Subcutaneous abdominal adipose tissue (tissue), 5 donors: ENCODE measurements at regions not wholly inside any gene's neighbourhood (a gene's known extent, or its start where the extent isn't known, plus 50 kb on each side); places are given as distances from the start of the nearest gene placed in this dataset.

Experiments
- H3K27ac ChIP-seq: one replicate; pipeline ENCODE4 v1.7.0; 2013; ENCODE audit warnings: low read depth, mild to moderate bottlenecking, inconsistent platforms, low read length, moderate library complexity
- H3K27me3 ChIP-seq, 5 donors: one replicate each; pipeline ENCODE4 v1.7.0; 2013; ENCODE audit warnings: low read length in 5 of 5, inconsistent platforms in 1 of 5; ENCODE audit not compliant: control insufficient read depth in 5 of 5, insufficient read depth in 4 of 5
- H3K36me3 ChIP-seq, 5 donors: one replicate each; pipeline ENCODE4 v1.7.0; 2013; ENCODE audit warnings: low read length in 5 of 5; ENCODE audit not compliant: control insufficient read depth in 5 of 5, insufficient read depth in 5 of 5
- H3K4me1 ChIP-seq, 5 donors: one replicate each; pipeline ENCODE4 v1.7.0; 2013; ENCODE audit warnings: low read length in 5 of 5, mild to moderate bottlenecking in 3 of 5, moderate library complexity in 1 of 5; ENCODE audit not compliant: control insufficient read depth in 5 of 5, insufficient read depth in 5 of 5
- H3K4me3 ChIP-seq, 5 donors: one replicate each; pipeline ENCODE4 v1.7.0; 2013; ENCODE audit warnings: low read length in 5 of 5, low read depth in 1 of 5
- H3K9ac ChIP-seq, 5 donors: one replicate each; pipeline ENCODE4 v1.7.0; 2013; ENCODE audit warnings: low read length in 5 of 5, mild to moderate bottlenecking in 4 of 5, moderate library complexity in 3 of 5
- H3K9me3 ChIP-seq, 5 donors: one replicate each; pipeline ENCODE4 v1.7.0; 2013; ENCODE audit warnings: low read length in 5 of 5; ENCODE audit not compliant: control insufficient read depth in 5 of 5
- donor health status: healthy.
- donor health status: healthy.
- donor health status: healthy.
- donor health status: healthy.
- donor health status: healthy.

DNA sequence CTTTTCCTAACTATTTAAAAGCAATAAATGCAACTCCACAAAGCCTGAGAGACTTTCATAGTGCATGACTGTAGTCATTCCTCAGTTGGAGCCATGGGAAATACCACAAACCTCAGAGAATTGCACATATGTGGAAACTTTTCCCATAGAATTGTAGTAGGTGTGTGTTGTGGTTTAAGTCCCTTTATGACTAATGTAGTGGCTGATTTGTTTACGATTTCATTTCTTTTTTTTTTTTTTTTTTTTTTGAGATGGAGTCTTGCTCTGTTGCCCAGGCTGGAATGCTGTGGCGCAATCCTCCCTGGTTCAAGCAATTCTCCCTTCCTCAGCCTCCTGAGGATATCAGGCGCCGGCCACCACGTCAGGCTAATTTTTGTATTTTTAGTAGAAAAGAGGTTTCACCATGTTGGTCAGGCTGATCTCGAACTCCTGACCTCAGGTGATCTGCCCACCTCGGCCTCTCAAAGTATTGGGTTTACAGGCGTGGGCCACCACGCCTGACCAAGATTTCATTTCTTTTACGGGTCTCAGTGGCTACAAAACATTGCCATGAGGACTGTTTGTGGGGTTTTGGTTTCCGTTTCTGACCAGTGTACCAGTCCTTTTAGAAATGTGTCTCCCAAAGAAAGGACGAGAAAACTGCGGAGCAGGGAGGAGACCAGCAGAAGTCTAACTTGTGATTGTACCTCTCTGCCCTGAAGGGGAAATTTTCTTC lies 212.1 kb upstream of the MARCKS start:
- H3K27me3 ChIP-seq, result no peaks in the 10 kb centered on the region
- peaks cover 2 to 19% (median 5%) of the 10 kb centered on the region in 5 donors for H3K4me1 ChIP-seq
- no peak overlapping the region for H3K4me3 ChIP-seq
- H3K9ac ChIP-seq, result peak overlapping the region in 1 of 5 donors; percentile 82
- no peaks in the 10 kb centered on the region for H3K36me3 ChIP-seq
- H3K27ac ChIP-seq, result peak overlapping the region; percentile 58
- no peaks in the 10 kb centered on the region for H3K9me3 ChIP-seq

DNA sequence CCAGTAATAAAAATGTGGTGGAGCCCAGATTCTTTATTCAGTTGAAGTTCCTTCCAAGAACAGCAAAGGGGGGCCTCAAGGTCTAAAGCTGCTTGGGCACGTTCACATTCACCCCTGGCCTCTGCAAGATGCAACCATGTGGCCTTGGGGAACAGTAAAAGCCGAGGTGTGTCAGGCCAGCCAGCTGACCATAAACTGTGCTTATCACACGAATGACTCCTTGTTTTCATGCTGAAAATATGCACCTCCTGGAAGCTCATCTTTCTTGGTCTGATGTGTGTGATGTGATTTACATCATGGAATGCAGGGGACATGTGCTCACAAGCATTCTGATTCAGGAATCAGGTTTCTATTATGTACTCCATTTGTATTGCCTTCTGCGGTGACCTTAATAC lies 211.6 kb upstream of the MARCKS start:
- Histone ChIP-seq H3K27ac (peak overlapping the region; percentile 58), H3K4me1 (peaks cover 2 to 19% (median 5%) of the 10 kb centered on the region in 5 donors), H3K27me3 (no peaks in the 10 kb centered on the region), H3K36me3 (no peaks in the 10 kb centered on the region), H3K4me3 (no peak overlapping the region), H3K9me3 (no peaks in the 10 kb centered on the region), H3K9ac (no peak overlapping the region)

DNA sequence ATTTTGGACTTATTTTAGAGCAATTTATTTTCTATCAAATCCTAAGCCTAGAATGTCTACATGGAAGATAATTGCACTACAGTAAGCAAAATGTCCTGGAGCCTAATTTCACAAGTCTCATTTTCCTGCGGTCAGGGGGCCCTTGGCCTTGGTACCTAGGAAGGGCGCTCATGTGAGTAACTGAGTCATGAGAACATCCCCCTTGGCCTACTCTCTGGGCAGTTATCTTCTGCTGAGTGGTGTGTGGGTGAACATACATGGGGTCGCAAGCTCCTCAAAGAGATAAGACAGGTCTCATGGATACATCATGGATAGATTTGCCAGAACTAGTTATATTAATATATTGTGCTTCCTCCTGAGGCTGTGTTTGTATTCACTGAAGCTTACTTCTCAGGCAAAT lies 211.2 kb upstream of the MARCKS start:
- H3K4me3 ChIP-seq, result no peak overlapping the region
- peaks cover 2 to 19% (median 5%) of the 10 kb centered on the region in 5 donors for H3K4me1 ChIP-seq
- H3K27ac ChIP-seq, result no peak overlapping the region

DNA sequence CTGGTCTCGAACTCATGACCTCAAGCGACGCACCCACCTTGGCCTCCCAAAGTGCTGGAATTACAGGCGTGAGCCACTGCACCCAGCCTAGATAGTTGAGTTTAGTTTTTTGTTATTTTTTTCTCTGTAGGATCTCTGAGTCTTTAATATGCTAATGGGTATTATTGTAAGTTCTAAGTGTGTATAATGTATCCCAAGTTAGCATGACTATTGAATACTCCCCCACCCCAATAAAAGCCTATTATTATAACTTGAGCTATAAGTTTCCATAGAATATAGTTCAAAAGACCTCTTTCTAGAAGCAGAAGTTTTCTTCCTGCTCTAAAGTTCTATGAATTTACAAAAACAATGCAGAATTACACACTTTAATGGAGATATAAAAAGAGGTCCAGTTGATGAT lies 210.4 kb upstream of the MARCKS start:
- Histone ChIP-seq H3K27ac (no peak overlapping the region), H3K9me3 (no peaks in the 10 kb centered on the region), H3K36me3 (no peaks in the 10 kb centered on the region), H3K9ac (no peak overlapping the region), H3K27me3 (no peaks in the 10 kb centered on the region), H3K4me1 (peaks cover 2 to 19% (median 5%) of the 10 kb centered on the region in 5 donors), H3K4me3 (no peak overlapping the region)

More for the DNA sequence above, 211.2 kb upstream of the MARCKS start:
- Histone ChIP-seq H3K36me3 (no peaks in the 10 kb centered on the region), H3K9ac (no peak overlapping the region), H3K27me3 (no peaks in the 10 kb centered on the region), H3K9me3 (no peaks in the 10 kb centered on the region)

DNA sequence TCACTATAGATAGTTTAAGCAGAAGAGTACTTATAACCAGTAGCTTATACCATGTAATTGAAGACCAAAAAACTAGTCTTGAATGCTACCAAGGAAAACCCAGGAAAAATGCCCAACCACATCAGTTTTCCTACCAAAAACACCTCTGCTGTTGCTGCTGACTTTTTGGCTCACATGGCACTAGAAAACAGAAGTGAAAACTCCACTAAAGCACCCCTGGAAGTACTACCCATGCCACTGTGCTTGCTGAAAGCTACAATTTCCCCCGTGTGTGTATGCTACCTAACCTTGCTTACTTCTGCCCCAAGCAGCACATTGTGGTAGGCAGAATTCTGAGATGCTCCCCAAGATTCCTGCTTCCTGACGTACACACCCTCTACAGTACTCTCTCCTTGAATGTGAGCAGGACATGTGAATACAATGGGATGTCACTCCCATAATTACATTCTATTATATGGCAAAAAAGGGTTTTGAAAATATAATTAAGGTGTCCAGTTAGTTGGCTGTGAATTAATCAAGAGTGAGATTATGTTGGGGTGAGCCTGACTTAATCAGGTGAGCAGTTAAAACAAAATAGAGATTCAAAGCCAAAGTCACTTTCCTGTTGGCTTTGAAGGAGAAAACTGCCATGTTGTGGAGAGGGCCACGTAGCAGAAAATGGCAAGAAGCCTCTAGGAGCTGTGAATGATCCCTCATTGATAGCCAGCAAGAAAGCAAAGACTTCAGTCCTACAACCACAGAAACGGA lies 209.8 kb upstream of the MARCKS start:
- no peak overlapping the region for H3K4me3 ChIP-seq
- no peaks in the 10 kb centered on the region for H3K27me3 ChIP-seq
- no peaks in the 10 kb centered on the region for H3K9me3 ChIP-seq
- H3K36me3 ChIP-seq, result no peaks in the 10 kb centered on the region
- H3K27ac ChIP-seq, result no peak overlapping the region
- H3K9ac ChIP-seq, result no peak overlapping the region
- H3K4me1 ChIP-seq, result peaks cover 2 to 19% (median 5%) of the 10 kb centered on the region in 5 donors

DNA sequence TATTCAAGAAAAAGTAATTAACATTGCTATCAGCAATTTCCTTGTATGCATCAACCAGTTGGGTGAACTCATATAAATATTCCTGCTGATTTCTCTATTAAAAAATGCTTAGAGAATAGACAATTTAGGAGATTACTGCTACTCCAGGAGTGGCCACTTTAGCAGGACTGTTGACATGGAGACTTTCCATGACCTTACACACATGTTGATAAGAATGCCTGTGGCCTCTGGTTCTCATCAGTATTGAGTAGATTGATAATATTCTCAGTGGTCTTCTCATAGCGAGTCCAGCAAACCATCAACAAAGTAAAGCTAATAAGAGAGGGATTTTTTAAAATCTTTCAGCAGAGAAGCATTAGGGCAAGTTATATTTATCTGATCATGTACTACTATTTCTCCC lies 208.4 kb upstream of the MARCKS start:
- H3K4me1 ChIP-seq, result peaks cover 2 to 16% (median 5%) of the 10 kb centered on the region in 5 donors
- no peak overlapping the region for H3K4me3 ChIP-seq
- H3K9ac ChIP-seq, result peak overlapping the region in 1 of 5 donors; percentile 22
- H3K9me3 ChIP-seq, result no peaks in the 10 kb centered on the region
- no peak overlapping the region for H3K27ac ChIP-seq
- no peaks in the 10 kb centered on the region for H3K27me3 ChIP-seq
- no peaks in the 10 kb centered on the region for H3K36me3 ChIP-seq

DNA sequence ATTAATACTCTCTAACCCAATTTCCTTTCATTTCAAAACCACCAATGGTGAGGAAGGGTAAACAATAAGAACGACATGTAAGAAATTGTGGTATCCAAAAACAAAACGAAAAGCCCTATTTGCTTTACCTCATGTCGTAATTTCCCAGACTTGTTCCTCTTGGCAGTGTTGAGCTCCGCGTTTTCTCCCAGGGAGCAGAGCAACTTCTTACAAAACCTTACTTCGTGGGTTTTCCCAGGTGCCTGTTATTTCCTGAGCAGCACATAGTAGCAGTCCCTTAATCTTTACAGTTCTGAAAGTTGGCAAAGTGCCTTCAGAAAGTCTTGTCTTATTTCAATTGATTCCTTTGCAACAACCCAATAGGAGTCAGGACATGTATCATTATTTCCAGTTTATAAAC lies 207.9 kb upstream of the MARCKS start:
- H3K9ac ChIP-seq, result peak overlapping the region in 2 of 5 donors; percentile 22 to 30
- H3K36me3 ChIP-seq, result no peaks in the 10 kb centered on the region
- no peak overlapping the region for H3K27ac ChIP-seq
- H3K9me3 ChIP-seq, result no peaks in the 10 kb centered on the region
- H3K4me1 ChIP-seq, result peaks cover 2 to 16% (median 5%) of the 10 kb centered on the region in 5 donors
- peak overlapping the region in 4 of 5 donors; percentile 12 to 48 (median 36) for H3K4me3 ChIP-seq
- no peaks in the 10 kb centered on the region for H3K27me3 ChIP-seq

DNA sequence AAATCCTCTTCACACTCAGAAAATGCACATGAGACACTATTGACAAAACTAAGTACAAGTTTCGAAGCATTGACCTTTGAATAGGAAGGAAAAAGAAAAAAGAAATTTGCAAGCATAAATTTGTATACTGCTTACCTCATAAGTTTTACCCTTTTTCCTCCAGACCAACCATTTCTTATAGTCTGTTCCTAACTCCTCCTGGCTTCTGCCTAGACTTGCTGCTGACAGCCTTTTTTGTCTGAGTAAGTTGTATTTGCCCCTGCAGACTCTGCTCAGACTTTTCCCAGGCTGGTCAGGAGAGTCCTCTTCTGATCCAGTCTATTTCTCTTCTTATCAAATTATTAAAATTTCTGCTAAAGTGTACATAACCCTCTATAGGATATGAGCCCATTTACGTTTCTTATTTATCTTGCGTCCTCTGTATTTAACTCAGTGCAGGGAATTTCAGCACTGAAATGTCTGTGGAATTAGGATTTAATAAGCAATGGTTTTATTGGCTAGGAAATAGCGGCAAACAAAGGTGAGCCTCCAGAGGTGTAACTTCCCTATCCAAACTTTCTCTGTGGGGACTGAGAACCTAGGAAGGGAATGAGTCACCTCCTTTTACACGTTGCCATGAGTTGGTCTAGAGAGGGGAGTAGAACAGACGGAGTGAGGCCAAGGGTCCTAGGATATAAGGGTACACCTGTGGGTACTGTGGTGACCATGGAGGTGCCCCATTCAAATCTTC lies 207.1 kb upstream of the MARCKS start:
- H3K27me3 ChIP-seq, result no peaks in the 10 kb centered on the region
- H3K36me3 ChIP-seq, result no peaks in the 10 kb centered on the region
- peaks cover 0 to 15% (median 2%) of the 10 kb centered on the region in 5 donors for H3K4me1 ChIP-seq
- H3K4me3 ChIP-seq, result no peak overlapping the region
- no peak overlapping the region for H3K27ac ChIP-seq
- H3K9me3 ChIP-seq, result no peaks in the 10 kb centered on the region
- no peak overlapping the region for H3K9ac ChIP-seq

DNA sequence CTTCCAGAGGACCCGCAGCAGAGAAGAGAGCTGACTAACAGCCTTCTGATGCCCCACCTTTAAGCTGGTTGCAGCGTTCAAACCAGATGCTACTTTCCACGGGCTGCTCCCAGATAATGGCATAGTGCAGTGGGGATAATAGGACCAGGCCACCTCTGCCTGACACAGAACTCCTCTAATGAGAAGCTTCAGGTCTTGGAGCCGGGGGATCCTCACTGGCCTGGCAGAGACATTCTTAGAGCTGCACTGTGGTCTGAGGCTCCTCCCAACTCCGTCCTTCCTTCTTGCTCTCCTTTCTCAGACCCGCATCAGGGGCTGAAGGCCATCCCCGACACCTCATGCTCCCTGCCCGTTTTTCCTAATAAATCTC lies 206.6 kb upstream of the MARCKS start:
- H3K27me3 ChIP-seq, result no peaks in the 10 kb centered on the region
- peaks cover 0 to 9% (median 2%) of the 10 kb centered on the region in 5 donors for H3K4me1 ChIP-seq
- H3K9me3 ChIP-seq, result no peaks in the 10 kb centered on the region
- no peaks in the 10 kb centered on the region for H3K36me3 ChIP-seq
- no peak overlapping the region for H3K9ac ChIP-seq
- no peak overlapping the region for H3K4me3 ChIP-seq
- H3K27ac ChIP-seq, result no peak overlapping the region

DNA sequence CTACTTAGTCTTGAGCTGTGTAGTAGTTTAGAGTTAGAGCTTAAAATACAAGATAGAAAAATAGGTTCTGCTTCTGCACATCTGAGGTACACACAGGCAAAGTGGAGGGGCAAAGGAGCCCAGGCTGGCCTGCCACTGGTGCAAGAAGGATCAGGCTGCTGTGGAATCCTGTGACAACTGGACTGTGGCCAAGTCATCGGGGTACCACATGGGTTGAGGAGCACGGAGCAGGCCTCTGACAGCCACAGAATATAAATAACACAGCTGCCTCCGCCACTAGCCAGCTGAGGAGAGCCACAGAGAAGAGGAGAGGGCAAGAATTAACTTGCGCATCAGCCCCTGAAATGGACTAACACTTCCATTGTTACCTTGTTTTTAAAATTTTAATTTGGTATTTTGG lies 206.0 kb upstream of the MARCKS start:
- no peaks in the 10 kb centered on the region for H3K36me3 ChIP-seq
- no peak overlapping the region for H3K4me3 ChIP-seq
- no peak overlapping the region for H3K27ac ChIP-seq
- H3K9me3 ChIP-seq, result no peaks in the 10 kb centered on the region
- H3K27me3 ChIP-seq, result no peaks in the 10 kb centered on the region
- H3K9ac ChIP-seq, result no peak overlapping the region
- peaks cover 0 to 8% (median 2%) of the 10 kb centered on the region in 5 donors for H3K4me1 ChIP-seq
